ENCODE measurements at regions not wholly inside any gene's neighbourhood (a gene's known extent, or its start where the extent isn't known, plus 50 kb on each side); places are given as distances from the start of the nearest gene placed in this dataset.

DNA sequence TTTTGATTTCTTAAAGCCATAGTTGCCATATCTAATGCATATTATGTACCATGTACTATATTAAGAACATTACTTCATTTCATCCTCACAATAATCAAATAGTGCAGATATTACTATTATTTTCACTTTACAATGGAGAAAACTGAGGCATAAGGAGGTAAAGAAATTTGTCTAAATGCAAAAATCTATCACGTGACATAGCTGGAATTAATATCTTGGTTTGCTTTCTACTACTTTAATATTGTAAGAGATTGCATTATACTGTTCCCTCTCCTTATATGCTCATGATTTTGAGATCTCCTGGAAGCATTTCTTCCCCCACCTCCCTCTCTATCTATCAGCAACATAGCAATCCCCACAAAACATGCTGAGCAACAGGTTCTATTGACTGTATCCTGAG lies 330.8 kb upstream of the SPTLC3 start:
- TF ChIP-seq GATA2 (IDR thresholded peaks at IDR 0.05; ENCODE audit: low read depth, low read length) (no peak), GATA3 (IDR thresholded peaks at IDR 0.05; ENCODE audit: low read depth, low read length) (no peak)

Measured in SH-SY5Y (cell line).